COLO668 (cell line): ENCODE measurements at regions not wholly inside any gene's neighbourhood (a gene's known extent, or its start where the extent isn't known, plus 50 kb on each side); places are given as distances from the start of the nearest gene placed in this dataset.
A peak's percentile ranks its signal among the peaks of the same experiment; 100 is the strongest.
"Not testable (repeated sequence)": the region's sequence is repeated elsewhere in the genome, so short reads cannot be mapped to it uniquely, and the experiment has no call there.

Experiments used
- DNase-seq: peaks from one replicate; lab custom pipeline; 2025; ENCODE audit not compliant: unreplicated experiment; lab: John Stamatoyannopoulos, UW

DNA sequence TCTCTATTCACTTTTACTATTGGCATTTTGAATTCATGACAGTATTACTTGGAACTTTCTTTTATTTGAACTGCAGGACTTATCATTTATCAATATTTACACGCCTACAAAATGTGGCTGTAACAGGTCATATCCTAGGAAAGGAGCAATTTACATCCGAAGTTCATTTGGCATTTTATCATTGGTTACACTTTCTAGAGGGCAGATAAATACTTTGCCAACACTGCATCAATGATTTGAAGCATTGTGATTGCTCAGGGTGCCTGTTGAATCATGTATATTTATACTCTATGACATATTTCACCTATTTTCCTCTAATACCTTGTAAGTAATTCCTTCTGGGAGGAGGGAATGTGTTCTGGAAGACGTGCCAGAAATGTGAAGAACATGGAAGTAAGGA, 136.7 kb downstream of the MID1IP1 start:
- DNase-seq, result no peak

- no peak for DNase-seq
Observed at GRCh38 chrX:38939067-38939466, 137.8 kb downstream of the MID1IP1 start.

DNA sequence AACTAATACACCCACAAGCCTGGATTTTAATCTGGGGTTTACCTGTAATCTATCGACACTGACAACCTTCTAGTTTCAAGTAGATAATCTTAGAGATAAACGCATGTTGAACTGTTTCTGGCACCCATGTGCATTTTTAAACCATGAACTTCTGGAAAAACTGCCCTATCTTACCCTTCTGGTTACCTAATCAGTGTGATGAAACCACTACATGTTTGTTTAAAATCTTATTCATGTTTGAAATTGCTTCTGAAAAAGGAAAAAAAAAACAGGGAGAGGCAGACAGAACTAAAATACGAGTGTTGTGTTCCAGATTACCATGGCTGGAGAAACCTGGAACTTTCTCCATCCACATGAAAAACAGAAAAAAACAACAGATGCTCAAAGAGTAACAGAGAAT, 139.3 kb downstream of the MID1IP1 start:
- no peak for DNase-seq

- DNase-seq, result no peak
Observed at GRCh38 chrX:38941675-38942074, 140.4 kb downstream of the MID1IP1 start.

GRCh38 chrX:38943120-38943519, 141.9 kb downstream of the MID1IP1 start:
- DNase-seq, result no peak

DNA sequence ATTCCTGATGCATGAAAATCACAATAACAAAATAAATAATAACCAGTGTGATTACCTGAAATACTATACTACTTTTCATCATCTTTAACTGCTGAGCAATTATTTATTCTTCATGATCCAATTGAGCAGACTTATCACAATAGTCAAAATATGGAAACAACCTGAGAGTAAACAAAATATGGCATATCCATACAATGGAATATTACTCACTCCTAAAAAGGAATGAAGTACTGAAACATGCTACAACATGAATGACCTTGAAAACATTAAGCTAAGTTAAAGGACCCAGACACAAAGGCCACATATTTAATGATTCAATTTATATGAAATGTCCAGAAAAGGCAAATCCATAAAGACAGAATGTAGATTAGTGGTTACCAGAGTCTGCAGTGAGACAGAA, 146.8 kb downstream of the MID1IP1 start:
- DNase-seq, result no peak

DNA sequence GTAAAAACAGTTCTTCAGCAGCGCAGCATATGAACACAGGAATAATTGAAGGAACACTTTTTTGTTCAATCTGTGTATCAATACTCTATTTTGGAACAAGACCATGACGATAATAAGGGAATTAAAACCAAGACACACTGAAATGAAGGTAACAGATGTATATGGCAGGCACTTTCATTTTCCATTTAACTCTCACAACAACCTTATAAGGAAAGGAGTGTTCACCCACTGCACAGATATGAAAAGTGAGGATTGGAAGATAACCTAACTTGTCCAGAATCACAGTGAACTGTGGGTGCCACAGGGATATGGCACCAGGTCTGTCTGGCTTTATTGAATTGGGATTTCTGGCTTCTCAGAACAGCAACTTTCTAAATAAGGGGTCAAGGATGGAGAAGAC, 153.3 kb downstream of the MID1IP1 start:
- no peak for DNase-seq

- DNase-seq, result no peak
Observed at GRCh38 chrX:38959736-38960135, 158.5 kb downstream of the MID1IP1 start.

DNA sequence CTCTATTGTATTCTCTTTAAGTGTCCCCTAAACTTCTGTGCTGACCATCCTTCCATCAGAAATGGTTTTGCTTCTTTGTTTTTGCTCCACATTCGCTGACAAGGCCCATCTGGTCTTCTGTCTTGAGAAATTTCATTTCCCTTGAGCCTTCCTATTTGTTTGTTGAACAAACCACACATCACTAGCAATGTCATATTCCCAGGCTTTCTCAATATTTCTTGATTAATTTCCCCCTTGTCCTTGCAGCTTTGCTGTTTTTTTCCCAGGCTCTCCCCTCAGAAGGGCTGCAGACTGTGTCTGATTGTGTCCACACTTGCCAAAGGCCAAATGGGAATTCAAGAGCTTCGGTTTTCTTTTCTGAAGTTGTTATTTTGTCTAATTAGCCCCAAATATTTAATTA, 158.9 kb downstream of the MID1IP1 start:
- no peak for DNase-seq

- no peak for DNase-seq
Observed at GRCh38 chrX:38961936-38962335, 160.7 kb downstream of the MID1IP1 start.

- not testable (repeated sequence) for DNase-seq
Observed at GRCh38 chrX:38963244-38963643, 162.0 kb downstream of the MID1IP1 start.

DNA sequence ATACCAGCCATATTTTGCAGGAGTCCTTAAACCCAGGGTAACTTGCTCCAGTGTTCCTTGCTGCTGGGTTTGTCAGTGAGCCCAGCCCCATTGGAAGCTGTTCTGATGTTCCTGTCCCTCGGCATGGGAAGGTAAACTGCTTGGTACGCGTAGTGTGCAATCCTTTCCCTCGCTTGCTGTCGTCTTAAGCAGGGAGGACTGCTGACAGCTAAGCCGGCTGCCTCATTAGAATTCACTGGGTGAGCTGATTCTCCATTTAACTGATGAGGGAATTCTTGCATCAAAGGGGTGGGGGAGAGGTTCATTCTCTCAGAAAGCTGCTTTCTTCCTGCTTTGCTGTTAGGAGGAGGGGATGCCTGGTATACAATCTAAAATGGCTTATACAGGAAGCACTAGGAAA, 164.6 kb downstream of the MID1IP1 start:
- DNase-seq, result no peak

- no peak for DNase-seq
Observed at GRCh38 chrX:38968344-38969216, 167.3 kb downstream of the MID1IP1 start.

GRCh38 chrX:38970074-38970473, 168.8 kb downstream of the MID1IP1 start:
- DNase-seq, result no peak

- DNase-seq, result no peak
Observed at GRCh38 chrX:38970845-38971244, 169.6 kb downstream of the MID1IP1 start.

DNA sequence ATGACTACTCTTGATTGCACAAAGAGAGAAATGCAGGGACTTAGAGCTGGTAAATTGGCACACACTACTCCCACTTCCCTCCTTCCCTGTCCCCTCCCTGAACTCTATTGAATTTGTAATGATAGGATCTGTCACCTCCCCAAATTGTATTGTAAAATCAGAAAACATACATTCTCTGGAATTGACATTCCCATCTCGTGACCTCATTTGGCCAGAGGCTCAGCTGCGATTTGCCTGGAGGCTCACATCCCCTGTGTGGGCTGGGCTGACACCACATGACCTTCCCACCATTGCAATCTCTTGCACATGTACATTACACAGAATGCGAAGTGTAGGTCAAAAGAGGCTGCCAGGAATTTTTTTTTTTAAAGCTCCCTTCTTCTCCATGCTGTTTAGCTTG, 172.1 kb downstream of the MID1IP1 start:
- DNase-seq, result no peak

DNA sequence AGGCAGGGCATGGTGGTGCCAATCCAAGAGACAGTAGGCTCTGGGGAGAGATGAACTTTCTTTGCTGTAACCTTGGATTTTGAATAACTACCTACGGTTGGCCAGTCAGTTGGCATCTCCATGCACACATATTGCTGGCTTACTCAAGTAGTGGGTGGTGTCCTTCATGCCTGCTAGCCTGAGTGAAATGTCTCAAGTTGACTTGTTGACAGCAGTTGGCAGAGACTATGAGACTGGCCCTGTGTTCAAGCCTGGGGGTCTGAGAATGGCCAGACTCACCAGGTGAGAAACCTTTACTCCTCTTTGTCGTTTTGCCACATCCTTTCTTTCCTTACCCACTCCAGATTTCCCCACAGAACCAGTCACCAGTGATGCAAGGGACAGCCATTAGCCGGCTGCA, 173.3 kb downstream of the MID1IP1 start:
- no peak for DNase-seq

GRCh38 chrX:38975368-38975942, 174.2 kb downstream of the MID1IP1 start:
- no peak for DNase-seq

GRCh38 chrX:38982370-38982769, 181.1 kb downstream of the MID1IP1 start:
- DNase-seq, result peak; percentile 10

DNA sequence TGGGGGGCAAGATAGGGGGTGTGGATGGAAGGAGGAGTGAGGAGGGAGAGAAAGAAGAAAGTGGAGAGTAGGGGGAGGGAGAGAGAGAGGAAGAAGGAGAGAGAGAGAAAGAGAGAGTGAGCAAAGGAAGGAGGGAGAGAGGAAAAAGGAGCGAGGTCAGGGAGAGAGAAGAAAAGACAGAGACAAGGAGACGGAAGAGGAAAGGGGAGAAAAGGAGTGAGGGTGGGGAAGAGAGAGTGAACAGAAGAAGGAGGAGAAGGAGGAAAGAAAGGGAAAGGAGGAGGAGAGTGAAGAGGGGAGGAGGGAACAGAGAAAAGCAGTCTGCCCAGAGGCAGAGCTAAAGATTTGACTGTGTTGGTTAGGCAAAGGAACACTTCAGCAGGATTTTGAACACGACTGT, 181.6 kb downstream of the MID1IP1 start:
- DNase-seq, result no peak

DNA sequence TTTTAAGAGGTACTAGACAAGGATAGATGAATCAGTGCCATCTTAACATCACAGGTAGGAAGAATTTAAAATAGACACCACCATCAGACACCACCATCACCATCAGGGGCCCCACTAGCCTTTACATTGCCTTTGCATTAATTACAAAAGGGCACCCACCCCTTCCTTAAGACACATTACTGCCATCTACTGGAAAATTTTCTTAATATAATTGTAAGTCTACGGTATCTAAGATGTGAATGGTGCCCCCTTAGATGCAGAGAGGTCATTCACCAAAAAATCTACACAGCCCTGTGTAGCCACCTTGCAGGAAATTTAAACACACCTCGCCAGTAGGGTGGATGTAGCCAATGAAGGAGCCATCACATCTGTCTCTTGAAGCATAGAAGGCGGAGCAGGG, 184.1 kb downstream of the MID1IP1 start:
- DNase-seq, result no peak

- no peak for DNase-seq
Observed at GRCh38 chrX:38985945-38986344, 184.7 kb downstream of the MID1IP1 start.

- DNase-seq, result no peak
Observed at GRCh38 chrX:38986586-38986985, 185.3 kb downstream of the MID1IP1 start.
